ENCODE measurements at regions not wholly inside any gene's neighbourhood (a gene's known extent, or its start where the extent isn't known, plus 50 kb on each side); places are given as distances from the start of the nearest gene placed in this dataset.

- H3K4me3 ChIP-seq (replicated peaks; ENCODE audit: low read depth, low read length): no peak overlapping the region
- DNase-seq (ENCODE audit: extremely low read depth, low read depth): peak; percentile 3
- no peak for TF ChIP-seq CTCF (IDR thresholded peaks at IDR 0.05; ENCODE audit: low read depth, low read length, missing control alignments)
Observed at GRCh38 chr12:11446372-11446771, 51.0 kb upstream of the PRB2 start.

GRCh38 chr12:11457996-11458645 is 62.8 kb upstream of the PRB2 start:
- DNase-seq (ENCODE audit: extremely low read depth, low read depth): no peak
- no peak overlapping the region for H3K4me3 ChIP-seq (replicated peaks; ENCODE audit: low read depth, low read length)
- no peak for TF ChIP-seq CTCF (IDR thresholded peaks at IDR 0.05; ENCODE audit: low read depth, low read length, missing control alignments)

GRCh38 chr12:11460343-11461023 is 65.1 kb upstream of the PRB2 start:
- TF ChIP-seq CTCF (IDR thresholded peaks at IDR 0.05; ENCODE audit: low read depth, low read length, missing control alignments): no peak
- no peak for DNase-seq (ENCODE audit: extremely low read depth, low read depth)
- H3K4me3 ChIP-seq (replicated peaks; ENCODE audit: low read depth, low read length): no peak overlapping the region

GRCh38 chr12:11461433-11461832 is 66.1 kb upstream of the PRB2 start:
- TF ChIP-seq CTCF (IDR thresholded peaks at IDR 0.05; ENCODE audit: low read depth, low read length, missing control alignments): no peak
- DNase-seq (ENCODE audit: extremely low read depth, low read depth): no peak
- no peak overlapping the region for H3K4me3 ChIP-seq (replicated peaks; ENCODE audit: low read depth, low read length)

- no peak for TF ChIP-seq CTCF (IDR thresholded peaks at IDR 0.05; ENCODE audit: low read depth, low read length, missing control alignments)
- no peak for DNase-seq (ENCODE audit: extremely low read depth, low read depth)
- no peak overlapping the region for H3K4me3 ChIP-seq (replicated peaks; ENCODE audit: low read depth, low read length)
Observed at GRCh38 chr12:11477110-11477509, 81.7 kb upstream of the PRB2 start.

GRCh38 chr12:11482955-11483354 is 87.6 kb upstream of the PRB2 start:
- H3K4me3 ChIP-seq (replicated peaks; ENCODE audit: low read depth, low read length): no peak overlapping the region
- TF ChIP-seq CTCF (IDR thresholded peaks at IDR 0.05; ENCODE audit: low read depth, low read length, missing control alignments): no peak
- no peak for DNase-seq (ENCODE audit: extremely low read depth, low read depth)
